ENCODE measurements at regions not wholly inside any gene's neighbourhood (a gene's known extent, or its start where the extent isn't known, plus 50 kb on each side); places are given as distances from the start of the nearest gene placed in this dataset.

- H3K36me3 ChIP-seq = no peaks in the 10 kb centered on the region
- no peak for DNase-seq (ENCODE audit: low read depth in 1 of 2, low spot score in 1 of 2)
- H3K4me1 ChIP-seq (ENCODE audit: low read depth) = peaks cover 7% of the 10 kb centered on the region
- no peak overlapping the region for H3K4me3 ChIP-seq
- no peaks in the 10 kb centered on the region for H3K9me3 ChIP-seq (ENCODE audit: low read depth)
- TF ChIP-seq CTCF (IDR thresholded peaks at IDR 0.05; ENCODE audit: low read depth, low read length) = no peak
- no peak overlapping the region for H3K27ac ChIP-seq
- no peaks in the 10 kb centered on the region for H3K27me3 ChIP-seq
Observed at GRCh38 chr10:105538874-105539273, 897.8 kb downstream of the SORCS3 start.

DNA sequence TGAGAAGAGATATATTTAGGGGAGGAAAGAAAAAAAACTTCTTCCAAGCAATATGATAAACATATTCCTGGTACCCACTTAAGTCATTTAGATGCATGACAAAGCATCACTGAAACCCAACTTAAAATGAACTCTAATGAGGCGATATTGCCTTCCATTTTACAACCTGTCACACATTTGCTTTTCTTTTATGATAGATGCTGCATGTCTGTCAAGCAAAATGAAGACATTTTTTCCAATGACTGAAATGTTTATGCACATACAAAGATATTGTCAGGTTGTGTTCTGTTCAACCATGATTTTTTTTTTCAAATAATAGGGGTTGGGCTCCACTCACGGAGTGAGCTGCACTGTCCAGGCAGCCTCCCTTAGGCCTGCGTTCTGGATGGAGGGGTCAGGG, 894.4 kb downstream of the SORCS3 start:
- DNase-seq (ENCODE audit: low read depth in 1 of 2, low spot score in 1 of 2) = no peak
- Histone ChIP-seq H3K27me3 (no peaks in the 10 kb centered on the region), H3K9me3 (ENCODE audit: low read depth) (no peaks in the 10 kb centered on the region), H3K27ac (no peak overlapping the region), H3K36me3 (no peaks in the 10 kb centered on the region), H3K4me3 (no peak overlapping the region), H3K4me1 (ENCODE audit: low read depth) (no peaks in the 10 kb centered on the region)
- TF ChIP-seq CTCF (IDR thresholded peaks at IDR 0.05; ENCODE audit: low read depth, low read length) = no peak

DNA sequence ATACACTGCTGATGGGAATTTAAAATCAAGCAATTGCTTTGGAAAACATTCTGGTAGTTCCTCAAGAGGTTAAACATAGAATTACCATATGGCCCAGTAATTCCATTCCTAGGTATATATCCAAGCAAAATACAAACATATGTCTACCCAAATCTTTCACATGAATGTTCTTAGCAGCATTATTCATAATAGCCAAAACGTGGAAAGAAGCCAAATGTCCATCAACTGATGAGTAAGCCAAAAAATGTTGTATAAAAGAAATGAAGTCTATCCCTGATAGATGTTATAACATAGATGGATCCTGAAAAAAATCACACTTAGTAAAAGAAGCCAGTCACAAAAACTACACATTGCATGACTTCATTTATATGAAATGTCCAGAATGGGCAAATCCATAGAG, 893.0 kb downstream of the SORCS3 start:
- no peaks in the 10 kb centered on the region for H3K9me3 ChIP-seq (ENCODE audit: low read depth)
- H3K27me3 ChIP-seq = no peaks in the 10 kb centered on the region
- no peaks in the 10 kb centered on the region for H3K4me1 ChIP-seq (ENCODE audit: low read depth)
- no peak overlapping the region for H3K4me3 ChIP-seq
- TF ChIP-seq CTCF (IDR thresholded peaks at IDR 0.05; ENCODE audit: low read depth, low read length) = no peak
- no peaks in the 10 kb centered on the region for H3K36me3 ChIP-seq
- DNase-seq (ENCODE audit: low read depth in 1 of 2, low spot score in 1 of 2) = no peak
- no peak overlapping the region for H3K27ac ChIP-seq

DNA sequence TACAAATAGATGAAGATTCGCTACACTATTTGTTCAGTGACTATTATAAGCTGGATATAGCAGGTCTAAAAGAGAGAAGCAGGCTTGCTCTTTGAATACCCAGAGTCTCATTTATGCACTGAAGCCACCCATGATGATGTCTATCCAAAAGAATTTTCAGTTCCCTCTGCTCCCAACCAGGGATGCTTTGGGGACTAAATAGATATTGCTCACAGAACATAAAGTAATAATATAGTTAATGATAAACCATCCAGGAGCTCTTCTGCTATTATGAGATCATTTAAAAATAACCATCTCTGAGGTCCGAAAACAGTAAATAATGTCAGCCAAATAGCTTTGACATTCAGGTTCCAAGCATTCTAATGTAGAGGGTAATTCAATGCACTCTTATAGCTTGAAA, 875.4 kb downstream of the SORCS3 start:
- H3K36me3 ChIP-seq = no peaks in the 10 kb centered on the region
- H3K4me3 ChIP-seq = no peak overlapping the region
- H3K9me3 ChIP-seq (ENCODE audit: low read depth) = no peaks in the 10 kb centered on the region
- no peak for TF ChIP-seq CTCF (IDR thresholded peaks at IDR 0.05; ENCODE audit: low read depth, low read length)
- H3K27ac ChIP-seq = no peak overlapping the region
- no peaks in the 10 kb centered on the region for H3K27me3 ChIP-seq
- DNase-seq (ENCODE audit: low read depth in 1 of 2, low spot score in 1 of 2) = no peak
- H3K4me1 ChIP-seq (ENCODE audit: low read depth) = no peaks in the 10 kb centered on the region

GRCh38 chr10:105514106-105514505, 873.0 kb downstream of the SORCS3 start:
- DNase-seq (ENCODE audit: low read depth in 1 of 2, low spot score in 1 of 2) = no peak
- H3K27ac ChIP-seq = no peak overlapping the region
- no peaks in the 10 kb centered on the region for H3K36me3 ChIP-seq
- H3K27me3 ChIP-seq = no peaks in the 10 kb centered on the region
- no peaks in the 10 kb centered on the region for H3K4me1 ChIP-seq (ENCODE audit: low read depth)
- no peak for TF ChIP-seq CTCF (IDR thresholded peaks at IDR 0.05; ENCODE audit: low read depth, low read length)
- no peaks in the 10 kb centered on the region for H3K9me3 ChIP-seq (ENCODE audit: low read depth)
- H3K4me3 ChIP-seq = no peak overlapping the region

DNA sequence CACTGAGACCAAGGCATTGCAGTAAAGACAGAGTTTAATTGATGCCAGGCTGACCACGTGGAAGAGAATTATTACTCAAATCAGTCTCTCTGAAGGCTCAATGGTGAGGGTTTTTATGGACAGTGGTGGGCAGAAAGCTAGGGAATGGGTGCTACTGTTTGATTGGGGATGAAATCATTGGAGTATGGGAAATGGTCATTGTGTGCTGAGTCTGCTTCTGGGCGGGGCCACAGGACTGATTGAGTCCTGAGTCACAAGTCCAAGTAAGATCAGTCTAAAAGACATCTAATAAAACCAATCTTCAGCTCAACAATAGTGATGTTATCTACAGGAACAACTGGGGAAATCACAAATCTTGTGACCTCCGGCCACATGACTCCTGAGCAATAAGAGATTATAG, 868.4 kb downstream of the SORCS3 start:
- TF ChIP-seq CTCF (IDR thresholded peaks at IDR 0.05; ENCODE audit: low read depth, low read length) = no peak
- Histone ChIP-seq H3K36me3 (no peaks in the 10 kb centered on the region), H3K27ac (no peak overlapping the region), H3K9me3 (ENCODE audit: low read depth) (no peaks in the 10 kb centered on the region), H3K4me3 (no peak overlapping the region), H3K27me3 (no peaks in the 10 kb centered on the region), H3K4me1 (ENCODE audit: low read depth) (no peaks in the 10 kb centered on the region)
- DNase-seq (ENCODE audit: low read depth in 1 of 2, low spot score in 1 of 2) = no peak
